Kasumi-1 (cell line): ENCODE measurements at regions not wholly inside any gene's neighbourhood (a gene's known extent, or its start where the extent isn't known, plus 50 kb on each side); places are given as distances from the start of the nearest gene placed in this dataset.
A peak's percentile ranks its signal among the peaks of the same experiment; 100 is the strongest.
"Not testable (repeated sequence)": the region's sequence is repeated elsewhere in the genome, so short reads cannot be mapped to it uniquely, and the experiment has no call there.

ENCODE experiments used
- DNase-seq, 2 experiments: peaks; one replicate each; lab custom pipeline; 2025; lab: John Stamatoyannopoulos, UW

DNA sequence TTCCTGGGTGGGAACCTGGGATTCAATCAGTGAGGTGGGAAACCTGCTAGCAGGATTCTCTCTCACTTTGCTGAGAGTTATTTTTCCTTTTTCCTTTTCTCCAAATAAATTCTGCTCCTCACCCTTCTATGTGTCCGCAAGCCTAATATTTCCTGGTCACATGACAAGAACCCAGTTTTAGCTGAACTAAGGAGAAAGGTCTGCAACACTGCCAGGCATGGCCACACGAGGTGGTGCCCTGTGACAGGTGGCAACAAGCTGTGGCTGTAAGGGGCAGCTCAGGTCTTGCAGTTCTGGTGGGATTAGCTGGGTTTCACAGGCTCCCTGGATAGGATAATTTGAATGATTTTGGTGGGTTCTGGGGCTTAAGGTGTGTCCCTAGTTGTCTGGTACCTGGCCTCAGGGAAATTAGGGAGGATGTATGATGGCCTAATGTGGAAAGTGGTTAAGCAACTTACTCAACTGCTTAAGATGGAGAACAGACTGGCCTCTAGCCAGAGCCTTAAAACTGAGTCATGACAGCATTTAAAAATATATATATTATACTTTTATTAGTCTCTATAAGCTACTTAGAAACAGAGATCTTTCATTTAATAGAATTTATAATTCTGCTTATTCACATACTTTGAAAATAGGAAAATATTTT is 215.0 kb downstream of the IL15 start:
- no peak for DNase-seq

DNA sequence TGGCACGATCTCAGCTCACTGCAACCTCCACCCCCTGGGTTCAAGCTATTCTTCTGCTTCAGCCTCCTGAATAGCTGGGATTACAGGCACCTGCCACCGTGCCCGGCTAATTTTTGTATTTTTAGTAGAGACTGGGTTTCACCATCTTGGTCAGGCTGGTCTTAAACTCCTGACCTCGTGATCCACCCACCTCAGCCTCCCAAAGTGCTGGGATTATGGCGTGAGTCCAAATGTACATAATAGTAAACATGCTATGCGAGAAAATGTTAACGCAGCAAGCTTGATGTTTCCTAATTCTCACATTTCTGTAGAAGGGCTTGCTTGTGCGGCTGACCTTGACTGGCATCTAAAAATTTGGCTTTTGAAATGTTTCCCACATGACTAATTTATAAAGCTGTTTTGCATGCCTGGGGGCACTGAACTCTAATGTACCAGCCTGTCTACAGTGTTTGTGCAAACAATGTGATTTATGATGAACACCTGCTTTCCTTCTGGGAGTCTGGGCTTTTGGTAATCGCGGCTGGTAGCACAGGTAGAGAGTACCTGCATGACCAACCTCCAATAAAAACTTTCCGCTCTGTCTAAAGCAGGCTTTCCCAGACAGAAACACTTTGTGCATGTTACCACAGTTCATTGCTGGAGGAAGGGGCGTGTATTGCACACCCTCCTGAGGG is 216.8 kb downstream of the IL15 start:
- DNase-seq = no peak

DNA sequence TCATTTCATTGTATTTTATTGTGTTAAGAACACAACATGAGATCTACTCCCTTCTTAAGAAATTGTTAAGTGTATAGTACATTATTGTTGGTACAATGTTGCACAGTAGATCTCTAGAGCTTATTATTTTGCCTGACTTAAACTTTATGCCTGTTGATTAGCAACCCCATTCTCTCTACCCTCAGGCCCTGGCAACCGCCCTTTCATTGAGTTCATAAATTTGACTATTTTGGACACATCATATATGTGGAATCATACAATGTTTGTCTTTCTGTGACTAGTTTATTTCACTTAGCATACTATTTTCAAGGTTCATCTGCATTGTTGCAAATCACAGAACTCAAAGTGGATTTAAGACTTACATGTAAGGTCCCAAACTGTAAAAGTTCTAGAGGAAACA is 222.1 kb downstream of the IL15 start:
- DNase-seq = no peak

DNA sequence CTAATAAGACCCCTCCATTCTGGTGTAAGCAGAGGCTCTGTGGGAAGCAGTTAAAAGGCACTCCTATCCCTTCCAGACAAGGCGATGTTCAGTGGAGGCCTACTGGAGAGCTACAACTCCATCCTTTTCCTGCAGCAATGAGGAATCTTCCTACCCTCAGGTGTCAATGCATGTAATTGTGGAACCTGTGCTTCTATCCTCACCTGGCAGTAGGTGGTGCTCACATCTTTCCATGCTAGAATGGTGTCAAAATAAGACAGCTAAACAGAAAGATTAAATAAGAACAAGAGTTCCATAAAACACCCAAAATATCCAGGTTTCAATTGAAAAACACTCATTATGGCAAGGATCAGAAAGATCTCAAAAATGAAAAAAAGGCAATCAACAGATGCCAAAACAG is 224.6 kb downstream of the IL15 start:
- DNase-seq = no peak

DNA sequence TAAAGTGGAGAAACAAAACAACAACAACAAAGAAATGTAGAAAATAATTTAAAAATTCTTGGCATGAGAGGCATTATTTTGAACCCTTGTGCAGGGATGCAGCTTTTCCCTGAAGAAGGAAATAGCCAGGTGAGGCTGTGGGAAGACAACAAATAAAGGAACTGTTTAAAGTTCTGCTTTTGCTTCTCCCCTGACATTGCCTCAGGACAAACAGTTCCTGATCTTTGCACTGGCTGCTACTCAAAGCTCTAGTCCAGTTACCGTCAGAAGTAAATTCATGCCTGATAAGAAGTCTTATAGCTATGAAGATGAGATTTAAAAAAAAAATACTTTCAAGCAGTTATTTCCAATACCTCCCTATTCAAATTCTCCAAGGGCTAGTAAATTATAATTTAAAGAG is 233.8 kb downstream of the IL15 start:
- DNase-seq = peak in 1 of 2 experiments; percentile 2

DNA sequence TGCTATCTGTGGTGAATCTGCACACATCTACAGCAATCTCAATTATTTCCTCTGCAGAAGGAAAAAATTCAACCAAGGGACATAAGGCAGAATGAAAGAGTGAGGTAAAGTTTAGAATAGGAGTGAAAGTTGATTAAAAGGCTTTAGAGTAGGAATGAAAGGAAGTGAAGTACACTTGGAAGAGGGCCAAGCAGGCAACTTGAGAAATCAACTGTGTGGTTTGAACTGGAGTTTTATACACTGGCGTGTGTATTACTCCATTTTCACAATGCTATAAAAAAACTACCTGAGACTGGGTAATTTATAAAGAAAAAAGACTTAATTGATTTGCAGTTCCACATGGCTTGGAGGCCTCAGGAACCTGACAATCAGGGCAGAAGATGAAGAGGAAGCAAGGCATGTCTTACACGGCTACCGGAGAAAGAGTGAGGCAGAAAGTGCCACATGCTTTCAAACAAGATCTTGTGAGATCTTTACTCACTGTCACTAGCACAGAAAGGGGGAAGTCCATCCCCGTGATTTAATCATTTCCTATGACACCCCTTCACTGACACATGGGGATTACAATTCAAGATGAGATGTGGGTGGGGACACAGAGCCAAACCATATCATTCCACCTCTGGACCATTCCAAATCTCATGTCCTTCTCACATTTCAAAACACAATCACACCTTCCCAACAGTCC is 234.8 kb downstream of the IL15 start:
- no peak for DNase-seq

DNA sequence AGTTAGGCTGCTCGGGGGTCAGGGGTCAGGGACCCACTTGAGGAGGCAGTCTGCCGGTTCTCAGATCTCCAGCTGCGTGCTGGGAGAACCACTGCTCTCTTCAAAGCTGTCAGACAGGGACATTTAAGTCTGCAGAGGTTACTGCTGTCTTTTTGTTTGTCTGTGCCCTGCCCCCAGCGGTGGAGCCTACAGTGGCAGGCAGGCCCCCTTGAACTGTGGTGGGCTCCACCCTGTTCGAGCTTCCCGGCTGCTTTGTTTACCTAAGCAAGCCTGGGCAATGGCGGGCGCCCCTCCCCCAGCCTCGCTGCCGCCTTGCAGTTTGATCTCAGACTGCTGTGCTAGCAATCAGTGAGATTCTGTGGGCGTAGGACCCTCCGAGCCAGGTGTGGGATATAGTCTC is 246.3 kb downstream of the IL15 start:
- not testable (repeated sequence) for DNase-seq

DNA sequence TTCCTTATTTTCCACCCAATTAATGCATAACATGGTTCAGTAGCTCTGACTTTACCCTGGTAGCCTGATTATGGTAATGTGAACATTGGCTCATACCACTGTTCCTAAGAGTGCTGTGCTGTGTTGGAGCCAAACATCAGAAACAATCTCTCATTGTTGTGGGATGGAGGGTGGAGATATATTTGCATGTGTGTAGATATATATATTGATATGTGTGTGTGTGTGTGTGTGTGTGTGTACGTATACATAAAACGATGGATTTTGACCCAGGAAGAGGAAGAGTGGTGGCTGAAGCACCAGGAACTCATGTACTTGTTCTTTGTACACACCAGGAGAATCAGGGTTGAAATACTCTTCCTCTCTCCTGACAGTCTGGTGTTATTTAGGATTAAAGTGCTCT is 247.7 kb downstream of the IL15 start:
- no peak for DNase-seq

DNA sequence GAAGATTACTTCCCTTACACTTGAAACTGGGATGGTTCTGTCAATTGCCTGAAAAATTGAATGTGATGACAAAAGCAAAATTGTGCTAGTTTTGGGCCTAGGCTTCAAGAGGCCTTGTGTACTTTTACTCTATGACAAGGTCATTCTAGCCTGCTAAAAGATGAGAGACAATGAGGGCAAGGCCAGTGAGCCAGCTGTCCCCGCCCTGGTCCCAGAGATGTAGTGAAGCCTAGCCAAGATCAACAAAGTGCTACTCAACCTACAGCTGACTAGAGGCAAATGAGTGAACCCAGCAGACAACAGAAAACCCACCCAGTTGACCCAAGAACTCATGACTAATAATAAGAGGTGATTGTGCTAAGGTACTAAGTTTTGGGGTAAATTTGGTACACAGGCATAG is 248.7 kb downstream of the IL15 start:
- DNase-seq = no peak

DNA sequence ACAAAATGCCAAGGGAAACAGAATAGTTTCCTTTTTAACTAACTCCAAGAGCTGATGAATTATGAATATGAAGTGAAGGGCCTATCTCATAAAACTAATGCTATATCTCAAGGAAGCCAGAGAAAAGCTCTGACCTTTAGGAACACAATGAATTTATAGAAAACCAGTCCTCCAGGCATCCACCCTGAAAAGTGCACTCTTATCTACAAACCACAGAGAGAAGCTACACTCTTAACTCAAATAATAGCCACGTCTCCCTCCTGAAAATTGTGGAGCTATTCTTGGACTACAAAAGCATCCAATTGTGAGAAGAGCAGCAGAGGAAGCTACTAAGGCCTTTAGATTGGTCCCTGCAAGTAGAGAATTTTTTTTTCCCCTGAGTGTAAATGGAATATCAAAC is 253.9 kb downstream of the IL15 start:
- DNase-seq = no peak

DNA sequence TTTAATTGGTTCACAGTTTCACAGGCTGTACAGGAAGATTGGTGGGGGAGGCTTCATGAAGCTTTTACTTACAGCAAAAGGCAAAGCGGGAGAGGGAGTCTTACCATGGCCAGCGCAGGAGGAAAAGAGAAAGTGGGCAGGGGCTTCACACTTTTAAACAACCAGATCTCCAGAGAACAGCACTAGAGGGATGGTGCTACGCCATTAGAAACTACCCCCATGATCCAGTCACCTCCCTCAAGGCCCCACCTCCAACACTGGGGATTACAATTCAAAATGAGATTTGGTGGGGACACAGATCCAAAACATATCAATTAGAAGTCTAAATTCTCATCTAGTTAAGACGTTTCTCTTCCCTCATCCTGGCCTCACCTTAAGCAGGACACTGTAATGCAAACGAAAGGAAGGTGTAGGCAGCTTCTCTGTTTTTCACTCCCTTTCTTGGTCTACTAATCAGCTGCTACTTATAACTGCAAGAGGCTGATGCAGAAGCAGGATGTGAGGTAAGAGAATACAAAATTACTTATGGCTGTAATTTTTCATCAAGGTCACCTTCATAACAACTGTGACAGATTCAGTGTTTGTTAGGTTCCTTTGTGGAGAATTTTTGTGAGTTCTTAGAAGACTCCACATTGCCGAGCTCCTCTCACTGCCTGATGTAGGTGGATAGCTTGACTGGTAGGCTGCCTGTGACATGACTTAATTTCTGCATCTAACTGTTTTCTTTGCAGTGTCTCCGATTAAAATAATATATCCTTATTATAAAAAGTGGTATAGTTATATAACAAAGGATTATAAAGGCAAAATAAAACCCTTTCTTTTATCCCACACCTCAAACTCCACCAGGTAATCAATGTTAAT is 255.1 kb downstream of the IL15 start:
- no peak for DNase-seq

DNA sequence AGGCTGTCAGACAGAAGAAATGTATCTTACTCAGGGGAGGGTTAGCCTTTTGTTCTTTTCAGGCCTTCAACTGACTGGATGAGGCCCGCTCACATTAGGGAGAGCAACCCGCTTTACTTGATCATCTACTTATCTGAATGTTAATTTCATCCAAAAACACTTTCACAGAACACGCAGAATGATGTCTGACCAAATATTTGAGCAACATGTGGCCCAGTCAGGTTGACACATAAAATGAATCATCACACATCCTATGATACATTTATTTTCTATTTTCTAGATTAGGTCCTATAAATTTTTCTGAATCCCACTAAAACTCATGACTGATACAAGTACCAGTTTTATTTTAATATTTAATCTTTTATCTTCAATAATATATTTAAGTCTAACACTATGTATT is 260.3 kb downstream of the IL15 start:
- DNase-seq = no peak

DNA sequence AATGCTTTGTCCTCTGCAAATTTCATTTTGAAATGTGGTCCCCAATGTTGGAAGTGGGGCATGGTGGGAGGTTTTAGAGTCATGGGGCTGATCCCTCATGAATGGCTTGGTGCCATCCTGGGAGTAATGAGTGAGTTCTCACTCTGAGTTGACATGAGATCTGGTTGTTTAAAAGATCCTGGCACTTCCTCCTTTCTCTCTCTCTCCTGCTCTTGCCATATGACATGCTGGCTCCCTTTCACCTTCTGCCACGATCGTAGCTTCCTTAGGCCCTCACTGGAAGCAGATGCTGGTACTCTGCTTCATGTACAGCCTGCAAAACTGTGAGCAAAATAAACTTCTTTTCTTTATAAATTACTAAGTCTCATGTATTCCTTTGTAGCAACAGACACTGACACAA is 262.0 kb downstream of the IL15 start:
- peak; percentile 15 to 26 for DNase-seq

DNA sequence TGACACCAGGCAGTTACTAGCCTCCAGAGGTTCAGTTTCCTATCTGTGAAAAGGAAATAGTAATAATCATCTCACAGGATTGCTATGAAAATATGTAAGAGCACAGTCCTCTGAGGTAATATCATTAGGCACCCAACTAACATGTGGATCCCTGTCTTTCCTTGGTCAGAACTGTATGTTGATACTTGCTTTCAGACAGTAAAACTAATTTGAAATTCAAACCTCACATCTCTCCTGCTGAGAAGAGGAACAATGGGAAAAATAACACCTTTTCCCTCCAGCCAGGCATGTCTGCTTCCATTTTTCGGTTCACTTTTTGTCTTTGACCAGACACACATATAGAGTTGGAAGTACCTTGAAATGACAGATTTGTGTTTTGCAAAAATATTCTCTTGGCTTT is 262.7 kb downstream of the IL15 start:
- no peak for DNase-seq

DNA sequence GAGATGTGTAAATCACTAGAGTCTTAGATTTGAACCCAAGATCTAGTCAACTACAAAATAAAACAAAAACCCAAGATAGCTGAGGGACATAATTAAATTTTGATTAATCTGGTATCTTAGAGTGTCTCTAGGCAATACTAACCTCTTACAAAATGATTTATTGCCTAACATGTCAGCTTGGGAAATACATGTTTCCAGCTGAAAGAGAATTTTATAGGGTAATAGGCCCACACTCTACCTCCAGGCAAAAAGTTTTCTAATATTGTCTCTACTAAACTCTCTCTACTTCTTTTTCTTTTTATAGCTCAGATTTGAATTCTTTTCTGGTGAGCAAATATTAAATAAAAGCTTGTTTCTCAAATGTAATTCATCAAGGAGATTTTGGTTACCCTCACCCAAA is 263.2 kb downstream of the IL15 start:
- DNase-seq = no peak

DNA sequence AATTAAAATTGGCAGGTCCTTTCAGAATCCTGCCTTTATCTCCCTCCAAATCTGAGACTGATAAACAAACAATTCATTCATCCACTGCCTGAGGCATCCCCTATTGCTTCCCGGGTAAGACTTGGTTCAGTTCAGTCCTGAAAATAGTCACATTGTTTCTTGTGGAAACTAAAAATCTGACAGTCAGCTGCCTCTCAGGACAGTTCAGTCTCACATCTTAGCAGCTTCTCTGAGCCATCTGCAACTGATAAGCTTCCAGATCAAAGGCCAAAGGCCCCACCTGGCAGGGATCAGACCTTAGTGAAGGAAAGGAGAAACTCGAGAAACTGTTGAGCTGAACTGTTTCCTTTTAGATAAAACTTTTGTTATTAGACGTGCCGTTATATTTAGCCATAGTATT is 264.5 kb downstream of the IL15 start:
- no peak for DNase-seq

DNA sequence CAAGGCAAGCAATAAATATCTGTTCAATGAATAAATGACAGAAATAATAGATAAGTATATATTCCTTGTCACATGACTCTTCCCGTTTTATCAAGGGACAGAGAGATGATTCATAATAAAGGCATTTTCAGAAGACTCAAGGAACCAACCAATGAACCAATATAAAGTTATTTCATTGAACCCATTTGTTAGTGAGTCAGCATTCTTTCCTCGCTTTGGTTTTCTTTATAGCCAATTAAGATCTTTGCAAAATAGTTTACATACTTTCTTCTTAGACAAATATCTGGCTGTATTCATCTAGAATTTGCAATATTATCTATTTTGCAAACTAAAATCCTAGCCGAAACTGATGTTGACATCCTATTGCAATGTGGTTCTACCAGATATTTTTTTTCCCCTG is 269.4 kb downstream of the IL15 start:
- DNase-seq = no peak

DNA sequence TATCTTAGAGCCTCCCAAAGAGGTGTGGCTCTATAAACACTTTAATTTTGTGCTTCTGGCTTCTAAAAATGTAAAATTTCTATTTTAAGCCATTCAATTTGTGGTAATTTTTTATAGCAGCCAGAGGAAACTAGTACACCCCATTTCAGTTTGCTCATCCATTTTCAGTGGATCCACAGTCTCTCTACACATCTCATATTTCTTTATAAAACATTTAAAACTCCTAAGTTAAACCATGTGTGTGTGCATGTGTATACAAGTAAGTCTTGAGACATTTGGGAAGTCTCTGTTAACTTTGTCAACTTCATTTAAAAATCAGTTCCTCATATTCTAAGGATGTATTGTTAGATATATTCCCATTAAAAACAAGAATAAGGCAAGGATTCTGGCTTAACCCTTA is 273.2 kb downstream of the IL15 start:
- DNase-seq = no peak

DNA sequence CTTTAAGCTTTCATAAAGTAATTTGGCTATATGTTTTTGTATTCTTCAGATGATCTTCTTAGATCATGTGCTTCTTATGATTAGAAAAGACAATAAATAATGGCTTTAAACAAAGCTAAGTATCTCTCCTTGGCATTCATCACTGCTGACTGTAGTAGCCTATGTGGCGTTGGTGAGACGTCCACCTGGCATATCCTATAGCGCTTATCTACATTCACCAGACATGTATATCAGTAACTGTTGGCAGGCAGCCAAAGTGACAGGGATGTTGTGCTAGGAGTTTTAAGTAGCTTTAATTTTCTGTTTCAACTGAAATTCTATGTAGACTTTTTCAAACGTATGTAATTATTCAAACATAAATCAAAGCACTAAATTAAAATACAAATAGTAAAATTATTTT is 276.4 kb downstream of the IL15 start:
- no peak for DNase-seq

DNA sequence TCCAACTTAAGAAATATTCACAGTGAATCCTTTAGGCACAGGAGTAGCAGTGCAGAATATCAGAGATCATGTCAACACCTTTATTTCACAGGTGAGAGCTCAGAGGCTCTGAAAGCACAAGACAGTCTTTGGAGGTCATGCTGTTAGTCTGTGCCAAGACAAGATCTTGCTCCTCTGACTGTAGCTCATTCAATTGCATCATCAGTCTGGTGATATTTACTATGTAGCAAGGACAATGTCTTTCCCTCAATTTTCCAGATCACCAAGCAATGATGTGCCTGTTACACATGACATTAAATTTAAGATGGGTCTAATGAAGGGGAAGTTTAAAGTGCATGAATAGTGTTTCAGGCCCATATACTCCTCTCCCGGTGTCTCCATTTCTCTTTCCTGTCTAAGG is 277.5 kb downstream of the IL15 start:
- no peak for DNase-seq

DNA sequence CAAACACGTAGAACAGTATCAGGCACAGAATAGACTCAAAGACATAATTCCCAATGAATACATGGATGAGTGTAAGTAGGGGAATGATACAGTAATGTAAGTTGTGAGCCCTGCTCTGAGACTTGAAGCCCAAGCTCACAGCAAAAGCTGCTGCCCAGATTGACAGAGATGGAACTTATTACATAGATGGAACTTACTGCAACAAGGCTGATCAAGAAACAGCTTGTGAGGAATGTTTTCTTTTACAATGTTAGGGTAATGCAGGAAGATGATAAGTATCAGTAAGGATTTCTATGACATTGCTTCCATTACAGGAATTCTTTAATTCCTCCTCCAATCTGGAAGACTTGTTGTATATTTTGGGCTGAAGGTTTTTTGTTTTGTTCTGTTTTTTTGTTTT is 278.4 kb downstream of the IL15 start:
- no peak for DNase-seq

DNA sequence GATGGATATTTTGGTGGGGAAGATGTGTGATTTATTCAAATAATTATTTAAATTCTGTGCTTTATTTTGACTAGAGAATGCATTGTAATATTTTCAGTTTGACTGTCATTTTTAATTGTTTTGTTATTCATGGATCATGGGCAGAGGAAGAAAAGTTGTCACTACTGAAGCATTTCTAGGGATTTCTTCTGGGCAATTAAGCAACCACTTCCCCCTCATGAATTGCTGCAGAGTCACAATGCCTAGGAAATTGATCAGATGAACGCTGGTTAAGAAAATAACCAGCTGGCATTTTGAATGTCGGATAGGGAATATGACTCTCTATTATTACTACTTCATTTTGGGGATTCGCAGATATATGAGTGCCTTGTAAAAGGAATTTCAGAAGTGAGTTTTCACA is 283.3 kb downstream of the IL15 start:
- no peak for DNase-seq

DNA sequence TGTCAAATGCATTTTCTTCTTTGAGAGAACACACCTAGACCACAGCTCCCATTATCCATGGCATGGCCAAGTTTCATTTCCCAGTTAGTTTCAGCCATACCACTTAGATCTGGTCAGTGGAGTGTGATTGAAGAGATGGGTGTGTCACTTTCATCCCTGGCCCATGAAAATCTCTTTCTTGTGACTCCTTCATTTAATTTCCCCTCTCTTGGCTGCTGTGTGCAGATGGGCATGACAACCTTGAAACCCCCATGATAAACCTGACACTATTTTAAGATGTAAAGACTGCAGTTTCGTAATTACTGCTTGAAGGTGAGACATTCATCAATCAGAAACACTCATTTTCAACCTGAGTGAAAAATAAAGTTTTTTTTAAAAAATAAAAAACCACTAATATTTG is 284.9 kb downstream of the IL15 start:
- no peak for DNase-seq
